ENCODE measurements at regions not wholly inside any gene's neighbourhood (a gene's known extent, or its start where the extent isn't known, plus 50 kb on each side); places are given as distances from the start of the nearest gene placed in this dataset.

- TF ChIP-seq, protein P1, sequence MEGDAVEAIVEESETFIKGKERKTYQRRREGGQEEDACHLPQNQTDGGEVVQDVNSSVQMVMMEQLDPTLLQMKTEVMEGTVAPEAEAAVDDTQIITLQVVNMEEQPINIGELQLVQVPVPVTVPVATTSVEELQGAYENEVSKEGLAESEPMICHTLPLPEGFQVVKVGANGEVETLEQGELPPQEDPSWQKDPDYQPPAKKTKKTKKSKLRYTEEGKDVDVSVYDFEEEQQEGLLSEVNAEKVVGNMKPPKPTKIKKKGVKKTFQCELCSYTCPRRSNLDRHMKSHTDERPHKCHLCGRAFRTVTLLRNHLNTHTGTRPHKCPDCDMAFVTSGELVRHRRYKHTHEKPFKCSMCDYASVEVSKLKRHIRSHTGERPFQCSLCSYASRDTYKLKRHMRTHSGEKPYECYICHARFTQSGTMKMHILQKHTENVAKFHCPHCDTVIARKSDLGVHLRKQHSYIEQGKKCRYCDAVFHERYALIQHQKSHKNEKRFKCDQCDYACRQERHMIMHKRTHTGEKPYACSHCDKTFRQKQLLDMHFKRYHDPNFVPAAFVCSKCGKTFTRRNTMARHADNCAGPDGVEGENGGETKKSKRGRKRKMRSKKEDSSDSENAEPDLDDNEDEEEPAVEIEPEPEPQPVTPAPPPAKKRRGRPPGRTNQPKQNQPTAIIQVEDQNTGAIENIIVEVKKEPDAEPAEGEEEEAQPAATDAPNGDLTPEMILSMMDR (conservative IDR thresholded peaks at IDR 0.05 in 1 of 2, IDR thresholded peaks at IDR 0.05 in 1 of 2; ENCODE audit: low read depth in 1 of 2, low read length in 2 of 2) = no peak
- no peak for TF ChIP-seq EZH2 (IDR thresholded peaks at IDR 0.05; ENCODE audit: low read length, missing control alignments)
Observed at GRCh38 chr1:184221087-184221486, 165.7 kb upstream of the C1orf21 start.

All from fibroblast of lung (primary cell).